Femur (tissue), 1 donor: ENCODE measurements at regions not wholly inside any gene's neighbourhood (a gene's known extent, or its start where the extent isn't known, plus 50 kb on each side); places are given as distances from the start of the nearest gene placed in this dataset.
"Not testable (repeated sequence)": the region's sequence is repeated elsewhere in the genome, so short reads cannot be mapped to it uniquely, and the experiment has no call there.

Experiments
- DNase-seq: peaks from one replicate; pipeline ENCODE4 v3.0.0-alpha.2; 2017

- not testable (repeated sequence) for DNase-seq
These were observed 719.0 kb downstream of the TLE1 start for GRCh38 chr9:80970377-80970776.

GRCh38 chr9:80968611-80969010 lies 720.7 kb downstream of the TLE1 start:
- DNase-seq = no peak

DNA sequence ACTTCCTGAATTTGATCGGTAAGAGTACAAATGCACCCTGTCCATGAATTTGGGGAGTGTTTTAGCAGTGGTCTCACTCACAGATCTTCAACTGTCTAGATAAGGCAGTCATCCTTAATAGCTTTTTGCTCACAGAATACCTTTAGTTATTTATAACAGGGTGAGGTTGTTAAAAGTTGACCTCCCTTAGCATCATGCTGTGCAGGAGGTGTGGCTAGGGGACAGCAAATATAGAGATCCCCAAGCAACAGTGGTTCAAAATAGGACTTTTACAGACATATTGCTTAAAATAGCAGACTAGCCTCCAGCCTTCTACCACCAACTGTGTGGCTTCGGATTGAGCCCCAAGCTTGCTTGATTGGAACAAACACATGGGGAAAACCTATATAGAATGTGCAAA lies 724.4 kb downstream of the TLE1 start:
- DNase-seq = no peak

GRCh38 chr9:80964374-80964773 lies 725.0 kb downstream of the TLE1 start:
- no peak for DNase-seq

GRCh38 chr9:80957801-80958200 lies 731.5 kb downstream of the TLE1 start:
- DNase-seq = no peak

GRCh38 chr9:80954521-80954920 lies 734.8 kb downstream of the TLE1 start:
- no peak for DNase-seq

DNA sequence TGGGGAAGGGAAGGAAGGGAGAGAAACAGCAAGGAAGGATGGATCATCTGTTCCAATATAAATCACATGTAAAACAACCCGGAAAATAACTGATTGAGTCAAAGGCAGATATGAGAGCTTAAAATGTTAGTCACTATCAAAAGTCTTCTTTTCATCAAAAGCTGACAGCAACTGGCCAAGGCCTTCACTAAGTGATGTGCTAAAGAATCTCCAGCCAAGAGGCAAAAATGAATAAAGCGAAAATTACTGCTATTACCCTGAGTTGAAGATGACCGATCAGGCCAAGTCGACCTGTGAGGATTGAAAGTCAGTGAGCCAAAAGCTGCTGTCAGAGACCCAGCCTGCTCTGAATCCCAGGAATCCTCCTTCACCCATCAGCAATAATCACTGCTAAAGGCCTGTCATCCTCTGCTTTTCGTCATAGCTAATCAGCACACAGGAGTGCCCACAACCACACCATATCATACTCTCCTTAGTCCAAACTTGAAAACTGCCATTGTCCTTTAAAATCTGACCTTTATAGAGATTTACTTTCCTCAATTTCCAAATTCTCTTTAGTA lies 736.9 kb downstream of the TLE1 start:
- DNase-seq = no peak

- DNase-seq = no peak
These were observed 737.7 kb downstream of the TLE1 start for GRCh38 chr9:80951675-80952074.

- DNase-seq = no peak
These were observed 740.5 kb downstream of the TLE1 start for GRCh38 chr9:80948876-80949275.

GRCh38 chr9:80948066-80948465 lies 741.3 kb downstream of the TLE1 start:
- DNase-seq = peak; percentile 22

DNA sequence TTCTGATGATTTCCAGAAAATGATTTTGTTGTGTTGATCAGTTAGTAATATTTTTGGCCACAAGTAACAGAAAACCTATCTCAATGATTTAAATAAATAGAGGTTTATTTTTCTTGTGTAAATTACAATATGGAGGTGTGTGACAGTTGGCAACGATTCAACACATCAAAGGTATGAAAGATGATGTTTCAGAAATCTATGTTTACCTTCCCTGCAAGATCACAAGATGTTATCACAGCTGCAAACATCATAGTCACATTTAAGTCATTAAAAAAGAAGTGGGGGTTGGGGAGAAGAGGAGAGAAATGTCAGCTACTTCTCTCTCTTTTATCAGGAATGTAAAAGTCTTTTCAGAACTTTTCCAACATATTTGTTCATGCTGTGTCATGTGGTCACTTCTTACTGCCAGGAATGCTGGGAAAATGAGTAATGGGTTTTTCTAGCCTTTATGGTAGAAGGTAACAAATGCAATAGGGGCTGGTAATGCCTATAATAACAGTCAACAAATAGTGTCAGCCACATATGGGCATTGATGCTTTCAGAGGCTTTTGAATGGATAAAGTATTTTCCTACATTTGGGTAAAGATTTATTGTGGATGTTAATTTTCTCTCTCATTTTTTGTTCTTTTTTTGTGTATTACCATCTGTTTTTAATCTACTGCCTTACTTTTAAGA lies 742.7 kb downstream of the TLE1 start:
- no peak for DNase-seq

DNA sequence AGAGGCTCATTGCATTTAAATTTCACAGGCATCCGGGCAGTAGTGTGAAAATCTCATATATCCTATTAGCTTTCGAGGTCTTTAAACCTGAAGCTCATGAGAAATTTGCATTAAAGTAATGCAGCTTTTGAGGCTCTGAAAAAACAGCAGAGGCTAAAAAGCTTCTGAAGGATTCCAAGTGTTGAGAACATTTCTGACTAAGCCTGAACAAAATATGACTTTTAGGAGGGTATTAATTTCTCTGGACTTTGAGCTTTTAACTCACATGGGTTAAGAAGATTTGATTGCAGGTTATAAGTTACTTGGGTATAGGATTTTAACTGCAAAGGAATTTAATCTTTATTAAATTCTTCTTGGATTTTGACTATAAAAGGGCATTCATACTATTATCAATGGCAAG lies 743.9 kb downstream of the TLE1 start:
- no peak for DNase-seq

DNA sequence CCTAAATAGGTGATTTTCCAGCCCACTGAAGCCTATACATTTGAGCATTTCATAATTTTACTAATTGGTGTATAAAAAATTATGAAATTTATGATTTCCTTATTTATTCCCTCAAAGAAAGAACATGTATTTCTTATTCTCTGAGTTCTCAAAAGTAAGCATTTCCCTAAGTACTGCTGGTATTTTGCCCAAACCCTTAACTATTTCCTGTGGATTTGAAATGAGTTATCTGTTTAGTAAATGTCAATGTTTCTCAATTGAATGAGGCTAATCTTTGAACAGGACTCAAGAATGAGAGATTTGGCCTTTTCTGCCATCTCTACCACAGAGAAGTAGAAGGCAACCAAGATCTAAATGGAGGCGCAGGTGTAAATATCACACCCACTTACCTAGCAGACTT lies 751.7 kb downstream of the TLE1 start:
- no peak for DNase-seq

DNA sequence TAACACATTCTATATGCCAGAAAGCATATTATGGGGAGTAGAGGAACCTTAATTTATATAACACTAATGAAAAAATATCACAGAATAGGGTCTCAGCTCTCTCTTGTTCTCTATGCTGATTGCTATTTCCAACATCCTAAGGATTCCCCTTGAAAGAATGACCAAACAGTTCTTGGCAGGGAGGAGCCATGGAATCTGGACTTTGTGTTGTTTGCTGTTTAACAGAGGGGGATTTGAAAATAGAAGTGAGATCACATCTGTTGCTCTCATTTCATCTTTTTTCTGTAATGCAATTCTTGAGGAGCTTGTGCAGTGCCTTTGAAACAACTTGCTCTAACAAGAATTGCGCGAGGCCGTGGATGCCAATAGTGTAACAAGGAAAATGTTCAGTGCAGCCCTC lies 755.3 kb downstream of the TLE1 start:
- peak; percentile 19 for DNase-seq

- DNase-seq = no peak
These were observed 756.2 kb downstream of the TLE1 start for GRCh38 chr9:80932947-80933780.

- no peak for DNase-seq
These were observed 757.2 kb downstream of the TLE1 start for GRCh38 chr9:80932181-80932580.

DNA sequence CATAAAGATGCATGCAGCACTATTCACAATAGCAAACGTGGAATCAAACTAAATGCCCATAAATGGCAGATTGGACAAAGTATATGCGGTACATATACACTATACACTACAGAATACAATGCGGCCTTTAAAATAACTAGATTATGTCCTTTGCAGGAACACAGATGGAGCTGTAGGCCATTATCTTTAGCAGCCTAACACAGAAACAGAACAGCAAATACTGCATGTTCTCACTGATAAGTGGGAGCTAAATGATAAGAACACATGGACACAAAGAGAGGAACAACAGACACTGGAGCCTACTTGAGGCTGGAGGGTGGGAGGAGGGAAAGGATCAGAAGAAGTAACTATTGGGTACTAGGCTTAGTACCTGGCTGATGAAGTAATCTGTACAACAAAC lies 758.2 kb downstream of the TLE1 start:
- DNase-seq = no peak

DNA sequence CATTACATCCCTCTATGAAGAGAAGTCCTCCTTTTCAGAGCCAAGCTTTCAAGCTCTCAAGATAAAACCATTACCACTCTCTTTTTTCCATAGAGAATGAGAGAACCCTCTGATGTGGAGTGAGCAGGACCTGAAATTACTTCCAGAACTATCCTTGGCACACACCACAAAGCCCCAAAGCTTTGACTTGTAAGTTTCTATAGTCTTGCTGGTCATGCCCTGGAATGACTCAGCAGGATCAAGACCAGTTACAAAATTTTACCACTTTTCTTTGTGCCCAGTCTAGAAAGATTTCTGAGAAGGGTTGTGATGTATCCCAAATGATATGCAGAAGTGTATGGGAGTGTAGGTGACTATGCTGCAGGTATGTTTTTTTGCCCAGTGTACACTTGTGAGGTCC lies 760.6 kb downstream of the TLE1 start:
- DNase-seq = no peak

DNA sequence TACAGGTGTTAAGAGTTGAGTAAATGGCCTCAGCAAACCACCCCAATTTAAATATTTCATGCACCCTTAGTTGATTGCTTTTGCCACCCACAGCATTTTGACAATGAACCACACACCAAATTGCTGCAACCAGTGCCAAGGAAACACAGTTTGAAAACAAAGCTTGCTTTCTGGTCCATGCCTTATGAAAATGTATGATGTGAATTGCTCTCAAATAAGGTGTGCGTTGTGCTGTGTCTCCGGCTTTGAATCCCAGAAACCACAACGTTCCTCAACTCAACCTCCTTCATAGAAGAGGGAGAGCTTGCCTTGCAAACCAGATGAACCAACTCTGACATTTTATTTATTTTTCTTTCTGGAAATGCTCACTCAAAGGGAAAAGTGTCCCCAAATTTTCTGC lies 762.7 kb downstream of the TLE1 start:
- DNase-seq = no peak

DNA sequence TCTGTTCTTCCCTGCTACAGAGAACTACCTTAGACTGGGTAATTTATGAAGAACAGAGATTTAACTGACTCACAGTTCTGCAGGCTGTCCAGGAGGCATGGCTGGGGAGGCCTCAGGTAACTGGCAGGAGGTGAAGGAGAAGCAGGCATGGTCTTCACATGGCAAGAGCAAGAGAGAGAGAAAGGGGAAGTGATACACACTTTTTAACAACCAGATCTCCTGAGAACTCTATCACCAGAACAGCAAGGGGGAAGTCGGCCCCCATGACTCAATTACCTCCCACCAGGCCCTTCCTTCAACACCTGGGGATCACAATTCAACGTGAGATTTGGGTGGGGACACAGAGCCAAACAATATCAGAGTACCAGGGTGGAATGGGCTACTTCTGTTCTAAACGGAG lies 766.8 kb downstream of the TLE1 start:
- no peak for DNase-seq

DNA sequence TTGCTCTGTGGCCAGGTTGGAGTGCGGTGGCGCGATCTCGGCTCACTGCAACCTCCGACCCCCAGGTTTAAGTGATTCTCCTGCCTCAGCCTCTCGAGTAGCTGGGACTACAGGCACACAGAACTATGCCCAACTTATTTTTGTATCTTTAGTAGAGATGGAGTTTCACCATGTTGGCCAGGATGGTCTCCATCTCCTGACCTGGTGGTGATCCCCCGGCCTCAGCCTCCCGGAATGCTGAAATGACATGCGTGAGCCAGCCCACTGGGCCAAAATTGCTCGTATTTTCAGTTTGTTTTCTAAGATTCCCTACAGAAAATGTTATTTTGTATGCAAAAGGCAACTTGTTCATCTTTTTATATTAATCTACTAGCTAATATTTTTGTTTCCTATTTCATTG lies 782.6 kb downstream of the TLE1 start:
- DNase-seq = no peak

- DNase-seq = no peak
These were observed 790.1 kb downstream of the TLE1 start for GRCh38 chr9:80899208-80899607.

DNA sequence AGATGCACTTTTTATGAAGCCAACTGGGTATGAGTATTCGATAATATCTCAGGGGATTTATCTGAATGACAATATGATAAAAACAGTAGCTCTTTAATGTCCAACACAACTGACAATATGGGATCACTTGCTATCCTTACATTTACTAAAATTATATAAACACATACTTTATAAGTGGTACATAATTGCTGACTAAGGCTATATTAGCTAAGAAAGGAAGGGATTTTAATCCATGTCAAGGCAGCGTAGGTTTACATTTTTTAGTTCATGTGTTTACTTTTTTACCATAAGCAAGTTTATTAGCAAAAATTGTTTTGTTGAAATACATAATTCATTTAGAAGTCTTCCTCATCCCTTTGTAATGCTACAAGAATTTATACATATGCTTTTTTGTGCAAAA lies 796.2 kb downstream of the TLE1 start:
- DNase-seq = no peak

- DNase-seq = no peak
These were observed 796.6 kb downstream of the TLE1 start for GRCh38 chr9:80892703-80893102.
